ENCODE measurements at regions not wholly inside any gene's neighbourhood (a gene's known extent, or its start where the extent isn't known, plus 50 kb on each side); places are given as distances from the start of the nearest gene placed in this dataset.

GRCh38 chrX:151476604-151477303 lies 79.7 kb downstream of the VMA21 start:
- DNase-seq = no peak

DNA sequence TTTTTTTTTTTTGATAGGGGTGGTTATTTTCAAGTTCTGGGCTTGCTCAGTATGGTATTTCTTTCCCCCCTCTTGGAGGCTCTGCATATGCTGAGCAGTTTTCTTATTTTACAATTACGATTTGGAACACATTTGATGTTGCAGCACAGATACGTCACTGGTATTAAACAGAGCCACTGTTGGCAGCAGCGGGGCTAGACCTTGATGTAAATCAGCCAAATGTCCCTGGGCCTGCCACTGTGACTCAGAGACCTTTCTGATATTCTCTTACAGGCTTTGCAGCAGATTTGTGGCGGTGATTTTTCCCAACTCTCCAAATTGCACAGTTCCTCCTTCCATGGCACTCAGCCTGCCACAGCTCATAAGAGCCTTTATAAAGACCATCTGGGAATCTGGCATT lies 81.1 kb downstream of the VMA21 start:
- DNase-seq = no peak

GRCh38 chrX:151488677-151489076 lies 74.8 kb upstream of the PASD1 start:
- peak; percentile 2 for DNase-seq

DNA sequence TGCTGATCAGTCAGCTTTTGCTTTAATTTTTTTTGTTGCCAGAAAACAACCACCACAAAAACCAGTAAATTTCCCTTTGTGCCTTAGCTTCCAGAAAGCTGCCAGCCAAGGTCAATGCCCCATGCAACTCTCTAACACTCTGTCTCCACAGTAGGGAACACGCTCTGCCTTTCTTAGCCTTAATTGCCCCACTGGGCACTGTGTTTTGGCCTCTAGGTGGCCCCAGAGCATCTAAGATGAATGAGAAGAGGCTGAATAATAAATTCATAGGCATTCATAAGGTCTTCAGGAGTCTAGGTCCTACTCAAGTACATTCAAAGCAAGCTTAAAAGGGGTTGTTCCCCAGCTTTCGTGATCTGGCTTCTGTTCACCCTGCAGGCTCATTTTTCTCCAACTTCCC lies 57.7 kb upstream of the PASD1 start:
- no peak for DNase-seq

DNA sequence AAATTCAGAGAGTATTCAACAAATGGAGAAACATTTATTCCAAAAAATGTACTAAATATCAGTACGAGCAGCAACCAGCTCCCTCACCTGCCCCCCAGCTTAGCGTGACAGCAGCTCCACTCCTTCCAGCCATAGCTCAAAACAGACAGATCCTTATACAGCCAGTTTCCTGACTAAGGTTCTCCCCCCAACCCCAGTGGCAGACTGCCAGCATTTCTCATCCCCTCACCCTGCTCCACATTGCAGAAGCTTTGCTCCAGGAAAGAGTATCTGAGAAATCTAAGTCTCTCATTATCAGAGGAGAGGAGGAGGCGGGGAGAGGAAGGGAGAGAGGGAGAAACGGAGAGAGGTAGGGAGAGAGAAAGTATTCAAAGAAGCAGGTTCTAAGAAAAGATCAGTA lies 53.3 kb upstream of the PASD1 start:
- DNase-seq = no peak

DNA sequence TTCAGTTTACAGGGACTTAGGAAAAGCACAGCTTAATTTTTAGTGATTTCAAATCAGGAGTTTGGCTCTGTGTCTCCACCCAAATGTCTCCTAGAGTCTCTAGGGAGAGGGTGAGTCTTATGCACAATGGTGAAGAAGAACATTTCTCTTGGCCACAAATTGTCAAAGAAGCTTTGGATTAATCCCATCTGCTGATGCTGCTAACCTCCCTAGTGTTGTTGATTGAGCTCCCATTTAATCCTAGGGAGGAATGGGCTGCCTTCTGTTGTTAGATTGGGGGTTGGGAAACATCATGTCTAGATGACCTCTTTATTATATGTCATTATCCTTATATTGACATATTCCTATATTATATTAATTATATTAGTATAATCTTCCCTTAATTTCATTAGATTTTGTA lies 50.0 kb upstream of the PASD1 start:
- no peak for DNase-seq
